ENCODE measurements at regions not wholly inside any gene's neighbourhood (a gene's known extent, or its start where the extent isn't known, plus 50 kb on each side); places are given as distances from the start of the nearest gene placed in this dataset.

- no peaks in the 10 kb centered on the region for H3K36me3 ChIP-seq (ENCODE audit: control insufficient read depth, insufficient read depth, low read length)
- no peak for TF ChIP-seq CTCF (IDR thresholded peaks at IDR 0.05; ENCODE audit: insufficient read depth, low read length, severe bottlenecking)
- DNase-seq (ENCODE audit: low read depth): no peak
- no peak for FAIRE-seq
- H3K27me3 ChIP-seq (ENCODE audit: control insufficient read depth, insufficient read depth, low read length): no peaks in the 10 kb centered on the region
- no peak overlapping the region for H3K4me3 ChIP-seq (ENCODE audit: low read depth, low read length)
Observed at GRCh38 chr3:70646635-70647034, 334.2 kb upstream of the MDFIC2 start.

- Histone ChIP-seq H3K4me3 (ENCODE audit: low read depth, low read length) (no peak overlapping the region), H3K36me3 (ENCODE audit: control insufficient read depth, insufficient read depth, low read length) (no peaks in the 10 kb centered on the region), H3K27me3 (ENCODE audit: control insufficient read depth, insufficient read depth, low read length) (no peaks in the 10 kb centered on the region)
- FAIRE-seq (no peak), DNase-seq (ENCODE audit: low read depth) (no peak)
- no peak for TF ChIP-seq CTCF (IDR thresholded peaks at IDR 0.05; ENCODE audit: insufficient read depth, low read length, severe bottlenecking)
Observed at GRCh38 chr3:70640481-70640880, 328.0 kb upstream of the MDFIC2 start.

GRCh38 chr3:70635301-70635700 is 322.9 kb upstream of the MDFIC2 start:
- TF ChIP-seq CTCF (IDR thresholded peaks at IDR 0.05; ENCODE audit: insufficient read depth, low read length, severe bottlenecking): no peak
- Histone ChIP-seq H3K36me3 (ENCODE audit: control insufficient read depth, insufficient read depth, low read length) (no peaks in the 10 kb centered on the region), H3K4me3 (ENCODE audit: low read depth, low read length) (no peak overlapping the region), H3K27me3 (ENCODE audit: control insufficient read depth, insufficient read depth, low read length) (no peaks in the 10 kb centered on the region)
- FAIRE-seq: no peak
- DNase-seq (ENCODE audit: low read depth): no peak

GRCh38 chr3:70631716-70632307 is 319.4 kb upstream of the MDFIC2 start:
- no peak overlapping the region for H3K4me3 ChIP-seq (ENCODE audit: low read depth, low read length)
- H3K27me3 ChIP-seq (ENCODE audit: control insufficient read depth, insufficient read depth, low read length): no peaks in the 10 kb centered on the region
- FAIRE-seq (no peak), DNase-seq (ENCODE audit: low read depth) (no peak)
- H3K36me3 ChIP-seq (ENCODE audit: control insufficient read depth, insufficient read depth, low read length): no peaks in the 10 kb centered on the region
- TF ChIP-seq CTCF (IDR thresholded peaks at IDR 0.05; ENCODE audit: insufficient read depth, low read length, severe bottlenecking): no peak

- TF ChIP-seq CTCF (IDR thresholded peaks at IDR 0.05; ENCODE audit: insufficient read depth, low read length, severe bottlenecking): no peak
- no peaks in the 10 kb centered on the region for H3K36me3 ChIP-seq (ENCODE audit: control insufficient read depth, insufficient read depth, low read length)
- no peaks in the 10 kb centered on the region for H3K27me3 ChIP-seq (ENCODE audit: control insufficient read depth, insufficient read depth, low read length)
- FAIRE-seq (no peak), DNase-seq (ENCODE audit: low read depth) (no peak)
- H3K4me3 ChIP-seq (ENCODE audit: low read depth, low read length): no peak overlapping the region
Observed at GRCh38 chr3:70621451-70621850, 309.0 kb upstream of the MDFIC2 start.

GRCh38 chr3:70620956-70621355 is 308.5 kb upstream of the MDFIC2 start:
- no peaks in the 10 kb centered on the region for H3K36me3 ChIP-seq (ENCODE audit: control insufficient read depth, insufficient read depth, low read length)
- no peak for TF ChIP-seq CTCF (IDR thresholded peaks at IDR 0.05; ENCODE audit: insufficient read depth, low read length, severe bottlenecking)
- FAIRE-seq (no peak), DNase-seq (ENCODE audit: low read depth) (no peak)
- H3K27me3 ChIP-seq (ENCODE audit: control insufficient read depth, insufficient read depth, low read length): no peaks in the 10 kb centered on the region
- no peak overlapping the region for H3K4me3 ChIP-seq (ENCODE audit: low read depth, low read length)
